ENCODE measurements at regions not wholly inside any gene's neighbourhood (a gene's known extent, or its start where the extent isn't known, plus 50 kb on each side); places are given as distances from the start of the nearest gene placed in this dataset.

GRCh38 chr6:71040841-71041240, 84.0 kb upstream of the B3GAT2 start:
- no peak for TF ChIP-seq EZH2phosphoT487 (conservative IDR thresholded peaks at IDR 0.05; ENCODE audit: low read length)
- TF ChIP-seq CTCF (IDR thresholded peaks at IDR 0.05; ENCODE audit: insufficient read depth, low read length, poor library complexity, severe bottlenecking): no peak

Data from SU-DHL-6 (cell line).